HG03558 (cell line): ENCODE measurements at regions not wholly inside any gene's neighbourhood (a gene's known extent, or its start where the extent isn't known, plus 50 kb on each side); places are given as distances from the start of the nearest gene placed in this dataset.
A peak's percentile ranks its signal among the peaks of the same experiment; 100 is the strongest.
"Not testable (repeated sequence)": the region's sequence is repeated elsewhere in the genome, so short reads cannot be mapped to it uniquely, and the experiment has no call there.

Source experiments
- ATAC-seq: cut with Tn5 transposase; IDR thresholded peaks from one replicate; pipeline ENCODE4 v1.9.1; 2021; ENCODE audit warnings: moderate number of reproducible peaks; ENCODE audit not compliant: unreplicated experiment; ENCODE audit errors: extremely low read depth

DNA sequence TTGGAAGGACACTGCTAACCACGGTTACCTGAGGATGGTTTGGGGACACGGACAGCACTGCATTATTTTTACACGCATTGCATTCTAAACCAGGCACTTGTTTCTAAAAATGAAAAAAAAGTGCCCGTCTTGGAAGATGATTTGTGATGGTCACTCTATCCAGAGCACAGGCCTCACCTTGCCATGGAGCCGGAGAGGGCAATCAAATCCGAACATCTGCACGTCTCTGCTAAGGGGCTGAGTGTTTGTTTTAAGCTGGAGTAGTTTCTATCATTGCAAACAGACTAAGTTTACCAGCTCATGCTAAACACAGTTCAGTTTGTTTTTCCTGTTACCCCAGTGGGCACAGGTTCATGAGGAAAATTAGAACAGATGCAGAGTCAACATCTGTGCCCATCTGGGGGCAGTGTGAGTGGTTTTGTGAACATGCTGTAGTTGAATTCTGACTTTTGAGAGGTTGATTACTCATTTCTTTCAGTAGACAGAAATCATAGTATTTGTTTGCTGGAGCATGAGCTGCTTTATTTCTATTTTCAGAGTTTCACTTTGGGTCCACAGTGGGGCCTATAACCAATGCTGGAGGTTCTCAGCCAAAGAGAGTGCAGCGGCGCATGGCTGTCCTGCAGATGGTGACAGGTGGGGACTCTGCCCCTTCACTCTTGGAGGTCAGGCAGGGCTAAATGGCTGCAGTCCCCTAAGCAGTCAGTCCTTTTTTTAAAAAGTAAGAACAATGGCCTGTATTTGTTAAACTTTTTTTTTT, 65.4 kb upstream of the ENPP6 start:
- ATAC-seq: peak; percentile 27

DNA sequence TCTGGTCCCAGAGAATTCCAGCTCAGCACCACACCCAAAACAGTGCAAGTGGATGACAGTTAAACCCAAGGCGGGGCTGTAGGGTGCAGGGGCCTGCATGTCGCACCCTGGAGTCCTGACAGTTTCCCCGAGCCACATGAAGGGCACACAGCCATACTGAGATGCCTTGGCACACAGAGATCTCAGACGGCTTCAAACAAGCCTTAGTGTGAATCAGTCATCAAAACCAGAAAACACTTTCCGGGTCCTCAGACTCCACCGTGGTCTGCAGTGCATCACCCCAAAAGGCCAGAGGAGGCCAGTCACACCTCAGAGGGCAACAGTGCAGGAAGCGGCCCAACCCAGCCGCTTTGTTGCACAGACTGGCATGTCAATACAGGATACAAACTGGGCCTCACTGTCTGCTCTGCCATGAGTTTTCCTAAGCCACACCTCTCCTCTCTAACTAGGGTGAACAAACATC, 64.6 kb upstream of the ENPP6 start:
- peak; percentile 25 for ATAC-seq

DNA sequence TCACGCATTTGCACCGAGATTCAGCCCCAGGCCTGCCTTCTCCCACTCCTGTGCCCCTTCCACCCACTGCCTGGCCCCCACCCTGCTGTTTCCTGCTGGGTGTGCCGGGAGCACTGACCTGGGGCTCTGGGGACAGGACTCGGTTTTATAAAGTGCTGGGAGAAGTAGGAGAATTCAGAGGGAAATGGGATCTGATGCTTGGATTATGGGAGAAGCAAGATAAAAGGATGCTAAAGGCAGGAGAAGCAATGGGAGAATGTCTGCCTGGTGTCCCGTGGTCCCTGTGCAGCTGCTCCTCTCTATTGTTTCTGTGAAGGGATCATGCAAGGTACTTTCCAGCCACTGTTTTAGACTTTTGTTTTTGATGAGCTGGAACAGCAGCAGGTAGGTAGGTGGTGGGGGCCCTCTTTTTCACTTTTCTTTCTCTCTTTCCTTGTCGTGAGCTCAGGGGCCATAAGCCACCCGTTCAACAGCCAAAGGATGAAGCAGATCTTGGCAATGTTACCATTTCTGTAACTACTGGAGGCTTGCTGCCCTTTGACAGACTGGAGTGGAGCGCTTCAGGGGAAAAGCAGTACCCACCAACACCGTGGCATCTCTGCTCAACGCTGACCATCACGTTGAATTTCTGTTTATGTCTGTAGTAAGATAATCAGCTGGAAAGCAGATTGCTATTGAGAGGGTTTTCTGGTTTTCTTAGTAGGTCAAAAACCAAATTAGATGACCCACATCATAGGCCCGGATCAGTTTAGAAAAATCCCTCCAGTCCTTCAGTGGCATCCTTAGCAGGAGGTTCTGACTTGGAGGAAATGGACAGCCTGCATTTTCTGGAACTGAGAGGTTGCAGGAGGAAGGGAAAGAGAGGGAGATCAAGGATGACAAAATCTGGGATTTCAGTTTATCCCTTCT, 63.8 kb upstream of the ENPP6 start:
- no peak for ATAC-seq

DNA sequence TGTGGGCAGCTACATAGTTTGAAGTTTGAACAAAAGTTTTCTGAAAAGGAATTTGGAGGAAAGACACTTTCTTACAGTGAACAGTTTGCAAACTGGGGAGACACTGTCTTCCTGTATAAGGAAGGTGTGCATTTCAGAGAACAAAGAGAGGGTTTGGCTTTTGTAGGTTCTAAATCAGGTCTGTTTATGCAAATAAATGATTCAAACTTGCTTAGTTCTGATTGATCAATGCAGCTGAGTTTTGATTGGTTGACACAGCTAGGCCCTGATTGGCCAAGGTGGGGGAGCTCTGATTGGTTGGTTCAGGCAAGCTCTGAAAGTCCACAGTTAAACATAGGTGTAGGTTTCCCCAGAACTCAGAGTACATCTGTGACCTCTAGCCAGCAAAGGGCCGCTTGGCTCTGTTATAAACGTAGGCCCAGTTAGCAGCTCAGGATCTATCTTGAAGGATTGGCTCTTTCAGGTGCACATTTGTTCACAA, 63.0 kb upstream of the ENPP6 start:
- peak; percentile 24 for ATAC-seq

DNA sequence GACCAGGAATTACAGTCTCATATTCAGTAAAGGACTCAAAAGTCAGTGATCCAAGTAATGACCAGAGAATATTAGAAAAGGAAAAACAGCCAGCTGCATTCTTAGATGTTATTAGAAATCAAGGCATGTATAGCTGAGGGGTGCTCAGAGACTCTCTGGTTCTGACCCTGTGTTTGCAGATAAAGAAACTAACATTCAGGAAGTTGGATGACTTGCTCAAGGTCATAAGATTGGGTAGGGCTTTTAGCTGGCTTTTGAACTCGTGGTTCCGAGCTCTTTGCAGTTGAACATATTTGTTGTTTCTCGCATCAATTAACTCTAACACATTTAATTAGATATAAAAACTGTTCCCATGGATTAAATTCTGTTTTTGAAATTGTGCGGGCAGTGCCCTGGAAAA, 62.5 kb upstream of the ENPP6 start:
- no peak for ATAC-seq

DNA sequence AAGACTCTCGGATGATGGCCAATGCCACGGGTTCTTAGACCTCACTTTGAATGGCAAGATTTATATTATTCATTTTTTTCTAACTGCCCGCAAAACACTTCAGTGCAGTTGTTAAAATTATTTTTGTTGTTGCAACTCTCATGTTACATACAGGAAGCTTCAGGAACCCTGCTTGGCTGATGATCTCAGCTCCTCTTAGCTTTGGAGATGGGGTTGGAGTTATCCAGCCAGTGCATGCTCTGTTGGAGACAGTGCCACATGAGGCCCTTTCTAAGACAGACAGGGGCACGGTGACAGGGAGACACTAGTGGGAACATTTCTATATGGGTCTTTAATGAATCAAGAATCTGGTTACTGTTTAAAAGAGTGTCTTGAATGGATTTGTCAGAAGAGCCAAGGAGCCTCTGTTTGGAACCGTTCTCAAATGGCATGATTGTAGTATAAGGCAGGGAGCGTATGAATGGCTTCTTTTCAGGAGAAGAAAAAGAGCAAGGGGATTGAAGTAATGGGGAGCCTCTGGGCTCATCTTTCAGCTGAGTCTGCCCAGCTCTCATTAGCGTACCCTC, 61.9 kb upstream of the ENPP6 start:
- no peak for ATAC-seq

DNA sequence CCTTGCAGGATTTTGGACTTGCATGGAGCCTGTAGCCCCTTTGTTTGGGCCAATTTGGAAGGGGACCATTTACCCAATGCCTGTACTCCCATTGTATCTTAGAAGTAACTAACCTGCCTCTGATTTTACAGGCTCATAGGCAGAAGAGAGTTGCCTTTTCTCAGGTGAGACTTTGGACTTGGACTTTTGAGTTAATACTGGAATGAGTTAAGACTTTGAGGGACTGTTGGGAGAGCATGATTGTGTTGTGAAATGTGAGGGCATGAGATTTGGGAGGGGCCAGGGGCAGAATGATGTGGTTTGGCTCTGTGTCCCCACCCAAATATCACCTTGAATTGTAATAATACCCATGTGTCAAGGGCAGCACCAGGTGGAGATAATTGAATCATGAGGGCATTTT, 60.1 kb upstream of the ENPP6 start:
- ATAC-seq: not testable (repeated sequence)

DNA sequence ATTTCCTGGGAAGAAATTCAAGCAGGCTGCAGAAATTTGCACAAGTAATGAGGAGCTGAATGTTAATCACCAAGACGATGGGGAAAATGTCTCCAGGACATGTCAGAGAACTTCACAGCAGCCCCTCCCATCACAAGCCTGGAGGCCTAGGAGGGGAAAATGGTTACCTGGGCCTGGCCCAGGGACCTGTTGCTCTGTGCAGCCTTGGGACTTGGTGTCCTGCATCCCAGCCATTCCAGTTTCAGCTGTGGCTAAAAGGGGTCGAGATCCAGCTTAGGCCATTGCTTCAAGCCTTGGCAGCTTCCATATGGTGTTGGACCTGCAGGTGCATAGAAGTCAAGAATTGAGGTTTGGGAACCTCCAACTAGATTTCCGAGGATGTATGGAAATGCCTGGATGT, 59.3 kb upstream of the ENPP6 start:
- not testable (repeated sequence) for ATAC-seq

DNA sequence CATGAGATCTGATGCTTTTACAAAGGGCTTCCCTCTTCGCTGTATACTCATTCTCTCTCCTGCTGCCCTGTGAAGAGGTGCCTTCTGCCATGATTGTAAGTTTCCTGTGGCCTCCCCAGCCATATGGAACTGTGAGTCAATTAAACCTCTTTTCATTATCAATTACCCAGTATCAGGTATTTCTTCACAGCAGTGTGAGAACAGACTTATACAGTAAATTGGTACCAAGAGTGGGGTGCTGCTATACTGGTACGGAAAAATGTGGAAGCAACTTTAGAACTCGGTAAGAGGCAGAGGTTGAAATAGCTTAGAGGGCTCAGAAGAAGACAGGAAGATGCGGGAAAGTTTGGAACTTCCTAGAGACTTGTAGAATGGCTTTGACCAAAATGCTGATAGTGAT, 58.7 kb upstream of the ENPP6 start:
- not testable (repeated sequence) for ATAC-seq

DNA sequence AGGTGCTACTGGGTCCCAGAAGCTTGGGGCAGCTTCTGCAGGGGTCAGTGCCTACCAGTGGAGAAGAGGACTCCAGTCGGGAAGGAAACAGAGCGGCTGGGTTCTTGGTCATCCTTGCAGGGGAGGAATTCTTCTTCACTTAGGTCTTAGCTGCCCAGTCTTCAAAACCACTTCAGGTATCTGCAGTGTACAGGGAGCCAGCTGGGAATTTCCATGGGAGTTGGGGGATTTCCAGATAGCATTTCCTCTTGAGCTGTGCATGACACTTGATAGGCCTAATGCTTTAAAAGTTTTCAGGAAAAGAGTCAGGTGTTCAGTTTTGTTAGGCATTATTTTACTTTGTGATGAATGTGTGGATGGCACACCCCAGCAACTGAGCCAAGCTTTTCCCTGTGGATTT, 58.1 kb upstream of the ENPP6 start:
- ATAC-seq: no peak

DNA sequence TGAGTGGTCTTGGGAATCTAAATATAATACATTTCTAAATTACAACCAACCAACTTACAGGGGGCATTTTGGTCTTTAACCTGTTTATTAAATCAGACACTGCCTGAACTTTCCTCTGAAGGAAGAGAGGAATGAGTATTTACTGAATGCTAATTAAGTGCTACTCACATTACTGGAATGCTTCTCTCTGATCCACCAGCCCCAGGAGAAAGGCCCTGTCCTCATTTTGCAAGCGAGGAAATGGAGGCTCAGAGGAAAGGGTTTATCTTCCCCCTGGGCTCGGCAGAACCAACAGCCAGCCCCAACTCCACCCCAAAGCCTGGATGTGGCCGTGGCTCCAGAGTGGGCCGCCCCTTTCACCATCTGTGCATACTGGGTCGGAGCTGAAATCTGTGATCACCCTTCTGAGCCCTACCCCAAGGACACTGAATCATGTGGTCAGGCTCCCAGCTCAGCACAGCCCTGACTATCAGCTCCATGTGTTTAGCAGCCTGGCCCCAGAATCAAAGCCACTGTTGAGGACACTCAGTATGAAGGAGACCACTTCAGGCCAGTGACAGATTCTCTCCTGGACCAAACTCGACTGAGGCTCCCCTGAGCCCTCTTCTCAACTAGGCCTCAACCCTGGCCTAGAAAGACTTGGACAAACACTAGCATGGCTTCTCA, 56.7 kb upstream of the ENPP6 start:
- ATAC-seq: no peak

DNA sequence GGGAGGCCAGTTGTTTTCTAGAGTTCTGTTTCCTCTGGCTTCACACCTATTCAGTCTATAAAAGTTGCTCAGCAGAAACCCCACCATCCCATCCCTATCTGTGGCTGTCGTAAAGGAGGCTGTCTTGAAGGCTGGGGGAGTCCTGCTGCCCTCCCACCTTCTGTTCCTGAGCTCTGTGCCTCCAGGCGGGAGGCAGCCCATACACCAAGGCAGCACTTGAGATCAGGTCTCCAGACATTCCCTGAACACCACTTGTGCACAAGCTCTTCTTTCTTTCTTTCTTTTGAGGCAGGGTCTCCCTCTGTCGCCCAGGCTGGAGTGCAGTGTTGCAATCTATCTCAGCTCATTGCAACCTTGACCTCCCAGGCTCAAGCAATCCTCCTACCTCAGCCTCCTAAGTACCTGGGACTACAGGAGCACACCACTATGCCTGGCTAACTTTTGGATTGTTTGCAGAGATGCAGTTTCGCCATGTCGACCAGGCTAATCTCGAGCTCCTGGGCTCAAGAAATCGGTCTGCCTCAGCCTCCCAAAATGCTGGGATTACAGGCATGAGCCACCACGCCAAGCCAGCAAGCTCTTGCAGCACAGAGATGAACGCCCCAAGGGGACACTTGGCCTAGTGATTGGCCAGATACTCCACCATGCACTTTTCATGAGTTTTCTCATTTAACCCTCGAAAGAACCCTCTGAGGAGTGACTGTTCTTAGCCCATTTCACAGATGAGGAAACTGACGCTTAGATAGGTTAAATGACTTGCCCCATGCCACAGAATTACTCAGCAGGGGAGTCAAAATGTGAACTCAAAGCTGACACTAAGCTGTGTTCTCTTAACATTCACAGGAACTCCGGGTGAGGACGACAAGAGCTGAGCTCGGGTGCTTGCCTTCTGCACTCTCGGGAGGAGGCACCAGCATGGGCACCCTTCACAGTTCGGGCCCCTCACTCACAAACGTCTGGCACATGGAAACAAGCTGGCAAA, 55.8 kb upstream of the ENPP6 start:
- no peak for ATAC-seq

DNA sequence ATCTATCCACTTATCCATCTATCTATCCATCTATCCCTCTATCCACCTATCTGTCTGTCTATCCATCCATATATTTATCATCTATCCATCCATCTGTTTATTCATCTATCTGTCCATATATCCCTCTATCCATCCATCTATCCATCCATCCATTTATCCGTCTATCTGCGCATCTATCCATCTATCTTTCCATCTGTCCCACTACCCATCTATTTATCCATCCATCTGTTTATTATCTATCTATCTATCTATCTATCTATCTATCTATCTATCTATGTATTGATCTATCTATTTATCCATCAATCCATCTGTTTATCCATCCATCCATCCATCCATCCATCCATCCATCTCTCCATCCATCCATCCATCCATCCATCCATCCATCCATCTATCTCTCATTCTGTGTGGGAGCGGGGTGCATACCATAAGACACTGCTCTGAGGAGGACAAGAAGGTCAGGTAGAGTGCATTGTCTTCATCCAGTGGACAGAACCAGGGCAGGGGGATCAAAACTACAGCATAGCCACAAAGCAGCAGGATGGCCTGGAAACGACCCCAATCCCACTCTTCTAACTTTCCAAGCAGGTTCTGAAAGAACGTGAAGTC, 53.2 kb upstream of the ENPP6 start:
- ATAC-seq: no peak

DNA sequence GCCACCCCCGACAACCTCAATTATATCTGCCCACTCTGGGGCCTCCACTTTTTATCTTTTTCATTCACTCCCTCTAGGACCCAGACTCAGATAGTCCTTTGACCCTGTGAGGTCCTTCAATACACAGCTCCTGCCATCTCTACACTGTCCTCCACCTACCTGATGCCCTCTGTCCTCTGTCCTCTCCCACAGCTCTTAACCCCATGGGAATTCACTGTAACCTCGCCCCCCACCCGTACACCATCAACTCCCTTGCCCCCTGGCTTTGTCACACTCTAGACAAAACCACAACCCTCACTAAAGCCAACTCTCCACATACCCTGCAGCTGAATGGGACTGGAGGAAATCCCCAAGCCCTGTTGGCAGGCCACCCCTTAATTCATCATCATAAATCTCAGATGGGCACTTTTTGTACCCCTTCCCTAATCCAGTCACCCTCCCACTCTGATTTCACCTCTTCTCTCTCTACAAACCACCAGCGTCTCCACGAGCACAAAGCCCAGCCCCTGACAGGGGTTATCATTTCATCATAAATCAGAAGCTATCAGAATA, 52.3 kb upstream of the ENPP6 start:
- no peak for ATAC-seq

DNA sequence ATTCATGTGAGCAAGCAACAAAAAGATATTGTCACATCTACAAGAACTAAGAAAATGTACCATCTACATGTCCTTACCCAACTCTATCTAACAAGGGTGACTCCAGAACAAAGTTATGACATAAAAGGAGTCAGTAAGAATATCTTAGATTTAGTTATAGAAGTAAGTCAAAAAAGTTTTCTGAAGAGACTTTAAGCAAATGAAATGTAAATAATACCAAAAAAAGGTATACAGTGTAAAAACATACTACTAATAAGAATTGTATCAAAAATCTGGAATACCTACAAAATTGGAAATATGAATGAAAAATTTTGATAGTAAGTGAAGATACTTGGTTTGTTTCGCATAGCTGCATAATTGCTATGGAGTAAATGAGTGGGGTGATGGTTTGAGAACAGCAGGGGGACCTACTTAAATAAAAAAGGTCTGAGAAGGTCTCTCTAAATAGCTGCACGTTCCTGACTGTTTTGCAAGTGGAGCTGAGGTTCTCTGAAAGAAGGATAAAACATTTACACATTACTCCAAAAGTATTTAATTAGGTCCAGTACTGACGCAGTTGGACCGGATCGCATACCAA, 51.0 kb upstream of the ENPP6 start:
- ATAC-seq: no peak

DNA sequence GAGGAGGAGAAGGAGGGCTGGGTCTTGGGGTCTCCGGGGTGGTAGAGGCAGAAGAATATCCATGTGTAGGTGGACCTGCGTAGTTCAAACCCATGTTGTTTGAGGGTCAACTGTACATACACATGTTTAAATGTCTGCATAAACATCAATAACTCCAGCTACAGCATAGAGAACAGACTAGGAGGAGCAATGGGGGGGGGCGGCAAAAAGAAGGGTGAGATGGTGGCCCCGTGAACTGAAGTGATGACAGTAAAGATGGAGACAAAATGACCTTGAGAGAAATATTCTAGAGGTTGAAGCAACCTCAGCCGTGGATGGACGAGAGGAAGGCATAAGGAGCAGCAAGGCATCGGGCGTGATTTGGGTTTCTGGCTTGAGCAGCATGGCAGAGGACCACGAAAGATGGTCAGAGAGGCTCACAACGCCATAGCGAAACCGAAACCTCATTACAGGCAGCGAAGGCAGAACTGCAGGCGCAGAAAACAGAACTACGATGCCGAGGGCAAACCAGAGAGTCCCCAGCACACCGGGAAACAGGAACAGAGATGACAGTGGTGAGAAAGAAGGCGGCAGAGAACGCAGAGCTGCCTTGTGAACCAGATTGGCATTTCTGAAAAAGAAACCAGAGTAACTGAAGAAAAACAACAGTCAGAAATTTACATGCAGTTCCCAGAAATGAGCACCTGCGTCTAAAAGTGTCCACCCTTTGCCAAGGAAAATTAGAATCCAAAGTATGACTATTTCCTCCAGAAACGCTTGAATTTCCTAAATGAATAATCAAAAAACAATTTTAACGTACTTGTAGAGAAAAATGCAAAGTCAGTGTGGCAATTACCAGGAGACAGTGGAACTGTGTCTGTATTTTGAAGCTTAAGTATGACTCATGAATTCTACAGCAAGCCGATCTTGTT, 50.3 kb upstream of the ENPP6 start:
- peak; percentile 51 for ATAC-seq
